Right cardiac atrium (tissue), 5 donors: ENCODE measurements at regions not wholly inside any gene's neighbourhood (a gene's known extent, or its start where the extent isn't known, plus 50 kb on each side); places are given as distances from the start of the nearest gene placed in this dataset.

Experiments
- ATAC-seq, 2 donors: fragments of 200-7000 bp; cut with Tn5 transposase; one replicate each; pipeline versions ENCODE4 v1.8.0 to v1.9.1; 2020; ENCODE audit warnings: moderate library complexity in 2 of 2, mild to moderate bottlenecking in 1 of 2
- DNase-seq, 3 donors: peaks; one replicate each; pipeline ENCODE4 v3.0.0-alpha.2; 2020
- H3K27ac ChIP-seq: one replicate; pipeline ENCODE4 v1.5.1; 2013; ENCODE audit warnings: mild to moderate bottlenecking, low read length, control low read depth, moderate library complexity
- H3K27me3 ChIP-seq: one replicate; pipeline ENCODE4 v1.6.1; 2013; ENCODE audit not compliant: control insufficient read depth, insufficient read depth
- H3K4me1 ChIP-seq: one replicate; pipeline ENCODE4 v1.6.1; 2013; ENCODE audit warnings: low read length; ENCODE audit not compliant: control insufficient read depth, insufficient read depth
- H3K4me3 ChIP-seq: one replicate; pipeline ENCODE4 v1.5.1; 2013; ENCODE audit warnings: low read length, control low read depth
- H3K9me3 ChIP-seq: one replicate; pipeline ENCODE4 v1.6.1; 2013; ENCODE audit warnings: low read length; ENCODE audit not compliant: control insufficient read depth
- WGBS: extraction: QIAGEN DNeasy Blood & Tissue Kit; methylation state at CpG from one replicate; pipeline ENCODE4 v1.1.7; 2013; 5-methylcytosine and 5-hydroxymethylcytosine counted together
- intact Hi-C, 4 donors: fragments of 100-400 bp; cut with DNase I; formaldehyde crosslinking; loops; one replicate each; pipeline versions ENCODE4 v1.11.0 to v1.14.0; 2022 to 2023
- donor health status: healthy with polysubstance abuse.
- donor health status: DM: no; HTN: yes; CAD: no.
- donor health status: DM: no; HTN: no; CAD: no.
- donor health status: DM: no; HTN: yes; CAD: no; lungs with severe emphysema.
- donor health status: DM: yes; HTN: yes; CAD: no.

DNA sequence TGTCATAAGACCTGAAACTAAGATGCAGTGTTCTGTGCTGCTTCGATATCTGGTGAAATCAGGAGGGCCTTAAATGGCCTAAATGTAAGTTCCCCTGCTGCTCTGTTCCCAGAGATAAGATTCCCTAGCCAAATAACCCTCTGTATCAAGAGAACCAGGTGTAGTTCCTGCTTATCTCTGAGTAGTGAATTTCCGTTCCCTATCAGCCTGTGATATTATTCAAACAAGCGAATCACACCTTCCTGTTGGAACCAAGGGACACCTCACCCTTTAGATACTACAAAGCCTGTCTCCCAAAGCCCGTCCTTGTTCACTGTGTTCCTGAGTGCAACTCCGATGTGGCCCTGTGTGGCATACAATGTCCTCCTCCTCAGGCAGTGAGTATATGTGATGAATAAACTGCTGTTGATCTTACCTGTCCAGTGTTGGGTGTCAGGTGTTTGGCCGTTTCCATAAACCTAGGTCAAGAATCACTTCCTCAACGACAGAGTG lies 52.2 kb upstream of the COCH start:
- Histone ChIP-seq H3K27me3 (no peaks in the 10 kb centered on the region), H3K4me3 (no peak overlapping the region), H3K4me1 (no peaks in the 10 kb centered on the region), H3K27ac (no peak overlapping the region), H3K9me3 (no peaks in the 10 kb centered on the region)
- WGBS = 51% methylated on average over 7 of the region's 7 CpGs
- no peak for DNase-seq
- intact Hi-C loops = no loop called here
- ATAC-seq = no peak
